ENCODE measurements at regions not wholly inside any gene's neighbourhood (a gene's known extent, or its start where the extent isn't known, plus 50 kb on each side); places are given as distances from the start of the nearest gene placed in this dataset.

DNA sequence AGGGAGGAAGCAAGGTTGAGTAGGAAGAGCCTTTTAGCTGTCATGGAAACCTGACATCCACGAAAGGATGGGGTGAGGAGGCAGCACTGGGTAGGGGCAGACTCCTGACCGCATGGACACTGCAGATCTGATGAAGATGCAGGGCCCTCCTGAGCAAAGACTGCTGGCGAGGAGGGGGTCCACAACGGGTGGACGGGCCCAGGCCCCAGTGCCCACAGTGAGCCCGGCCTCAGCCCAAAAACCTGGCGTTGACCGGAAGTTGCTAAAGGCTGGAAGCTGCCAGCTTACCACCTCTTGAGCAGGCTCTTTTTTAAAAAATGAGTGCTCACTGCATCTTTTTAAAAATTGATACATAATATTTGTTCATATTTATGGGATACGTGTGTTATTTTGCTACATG, 247.3 kb downstream of the SH3BP4 start (continued):
- no peak for TF ChIP-seq YY2 (tag by site-specific recombination; IDR thresholded peaks at IDR 0.05)
- no peak for TF ChIP-seq ZNF48 (tag by site-specific recombination; IDR thresholded peaks at IDR 0.05)
- no peak for TF ChIP-seq ZNF660 (tag by site-specific recombination; IDR thresholded peaks at IDR 0.05)
- no peak for TF ChIP-seq ZNF518A (tag by site-specific recombination; conservative IDR thresholded peaks at IDR 0.05; ENCODE audit: low read depth)
- no peak for TF ChIP-seq ZBTB48 (tag by site-specific recombination; IDR thresholded peaks at IDR 0.05)
- no peak for TF ChIP-seq ZBTB7A (tag by site-specific recombination; IDR thresholded peaks at IDR 0.05; ENCODE audit: low read depth)
- no peak for TF ChIP-seq TCF7L2 (IDR thresholded peaks at IDR 0.05; ENCODE audit: borderline replicate concordance, low read depth, low read length)
- no peak for TF ChIP-seq ZNF610 (tag by site-specific recombination; IDR thresholded peaks at IDR 0.05; ENCODE audit: borderline replicate concordance)
- TF ChIP-seq ZSCAN23 (tag by site-specific recombination; IDR thresholded peaks at IDR 0.05), result no peak
- no peak for TF ChIP-seq KLF7 (tag by site-specific recombination; IDR thresholded peaks at IDR 0.05; ENCODE audit: borderline replicate concordance)

GRCh38 chr2:235200216-235200615, 248.4 kb downstream of the SH3BP4 start:
- Histone ChIP-seq H3K4me1 (ENCODE audit: control insufficient read depth, insufficient read depth, low read length) (no peaks in the 10 kb centered on the region), H3K9me3 (ENCODE audit: control insufficient read depth, insufficient read depth, low read depth, low read length) (no peaks in the 10 kb centered on the region), H3K4me3 (ENCODE audit: low read depth, low read length) (no peak overlapping the region), H3K36me3 (ENCODE audit: control insufficient read depth in 2 of 2, insufficient read depth in 1 of 2, low read length in 2 of 2) (no peaks in the 10 kb centered on the region), H3K27ac (ENCODE audit: extremely low read depth, low read depth, low read length) (no peak overlapping the region)
- CTCF ChIA-PET, result no interaction called here
- TF ChIP-seq, protein P1, sequence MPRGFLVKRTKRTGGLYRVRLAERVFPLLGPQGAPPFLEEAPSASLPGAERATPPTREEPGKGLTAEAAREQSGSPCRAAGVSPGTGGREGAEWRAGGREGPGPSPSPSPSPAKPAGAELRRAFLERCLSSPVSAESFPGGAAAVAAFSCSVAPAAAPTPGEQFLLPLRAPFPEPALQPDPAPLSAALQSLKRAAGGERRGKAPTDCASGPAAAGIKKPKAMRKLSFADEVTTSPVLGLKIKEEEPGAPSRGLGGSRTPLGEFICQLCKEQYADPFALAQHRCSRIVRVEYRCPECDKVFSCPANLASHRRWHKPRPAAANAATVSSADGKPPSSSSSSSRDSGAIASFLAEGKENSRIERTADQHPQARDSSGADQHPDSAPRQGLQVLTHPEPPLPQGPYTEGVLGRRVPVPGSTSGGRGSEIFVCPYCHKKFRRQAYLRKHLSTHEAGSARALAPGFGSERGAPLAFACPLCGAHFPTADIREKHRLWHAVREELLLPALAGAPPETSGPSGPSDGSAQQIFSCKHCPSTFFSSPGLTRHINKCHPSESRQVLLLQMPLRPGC (tag by site-specific recombination; IDR thresholded peaks at IDR 0.05), result no peak
- no peak for TF ChIP-seq ZSCAN5A (tag by site-specific recombination; IDR thresholded peaks at IDR 0.05)
- POLR2A ChIA-PET, result no interaction called here

- Histone ChIP-seq H3K36me3 (ENCODE audit: control insufficient read depth in 2 of 2, insufficient read depth in 1 of 2, low read length in 2 of 2) (no peaks in the 10 kb centered on the region), H3K9me3 (ENCODE audit: control insufficient read depth, insufficient read depth, low read depth, low read length) (no peaks in the 10 kb centered on the region), H3K4me1 (ENCODE audit: control insufficient read depth, insufficient read depth, low read length) (no peaks in the 10 kb centered on the region), H3K27ac (ENCODE audit: extremely low read depth, low read depth, low read length) (no peak overlapping the region), H3K4me3 (ENCODE audit: low read depth, low read length) (no peak overlapping the region)
- POLR2A ChIA-PET, result no interaction called here
- CTCF ChIA-PET, result interaction anchor here (0.7 to 0.9 kb wide), 3 partner anchors 29 to 1289 kb away, joined by 3 read pairs; no protein-coding TSS in a partner anchor
- TF ChIP-seq, protein P2, sequence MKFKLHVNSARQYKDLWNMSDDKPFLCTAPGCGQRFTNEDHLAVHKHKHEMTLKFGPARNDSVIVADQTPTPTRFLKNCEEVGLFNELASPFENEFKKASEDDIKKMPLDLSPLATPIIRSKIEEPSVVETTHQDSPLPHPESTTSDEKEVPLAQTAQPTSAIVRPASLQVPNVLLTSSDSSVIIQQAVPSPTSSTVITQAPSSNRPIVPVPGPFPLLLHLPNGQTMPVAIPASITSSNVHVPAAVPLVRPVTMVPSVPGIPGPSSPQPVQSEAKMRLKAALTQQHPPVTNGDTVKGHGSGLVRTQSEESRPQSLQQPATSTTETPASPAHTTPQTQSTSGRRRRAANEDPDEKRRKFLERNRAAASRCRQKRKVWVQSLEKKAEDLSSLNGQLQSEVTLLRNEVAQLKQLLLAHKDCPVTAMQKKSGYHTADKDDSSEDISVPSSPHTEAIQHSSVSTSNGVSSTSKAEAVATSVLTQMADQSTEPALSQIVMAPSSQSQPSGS (tag by site-specific recombination; IDR thresholded peaks at IDR 0.05; ENCODE audit: low read depth), result no peak
- TF ChIP-seq ZNF701 (tag by site-specific recombination; IDR thresholded peaks at IDR 0.05), result no peak
- TF ChIP-seq, protein P3, sequence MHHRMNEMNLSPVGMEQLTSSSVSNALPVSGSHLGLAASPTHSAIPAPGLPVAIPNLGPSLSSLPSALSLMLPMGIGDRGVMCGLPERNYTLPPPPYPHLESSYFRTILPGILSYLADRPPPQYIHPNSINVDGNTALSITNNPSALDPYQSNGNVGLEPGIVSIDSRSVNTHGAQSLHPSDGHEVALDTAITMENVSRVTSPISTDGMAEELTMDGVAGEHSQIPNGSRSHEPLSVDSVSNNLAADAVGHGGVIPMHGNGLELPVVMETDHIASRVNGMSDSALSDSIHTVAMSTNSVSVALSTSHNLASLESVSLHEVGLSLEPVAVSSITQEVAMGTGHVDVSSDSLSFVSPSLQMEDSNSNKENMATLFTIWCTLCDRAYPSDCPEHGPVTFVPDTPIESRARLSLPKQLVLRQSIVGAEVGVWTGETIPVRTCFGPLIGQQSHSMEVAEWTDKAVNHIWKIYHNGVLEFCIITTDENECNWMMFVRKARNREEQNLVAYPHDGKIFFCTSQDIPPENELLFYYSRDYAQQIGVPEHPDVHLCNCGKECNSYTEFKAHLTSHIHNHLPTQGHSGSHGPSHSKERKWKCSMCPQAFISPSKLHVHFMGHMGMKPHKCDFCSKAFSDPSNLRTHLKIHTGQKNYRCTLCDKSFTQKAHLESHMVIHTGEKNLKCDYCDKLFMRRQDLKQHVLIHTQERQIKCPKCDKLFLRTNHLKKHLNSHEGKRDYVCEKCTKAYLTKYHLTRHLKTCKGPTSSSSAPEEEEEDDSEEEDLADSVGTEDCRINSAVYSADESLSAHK (tag by site-specific recombination; IDR thresholded peaks at IDR 0.05), result no peak
- TF ChIP-seq, protein P4, sequence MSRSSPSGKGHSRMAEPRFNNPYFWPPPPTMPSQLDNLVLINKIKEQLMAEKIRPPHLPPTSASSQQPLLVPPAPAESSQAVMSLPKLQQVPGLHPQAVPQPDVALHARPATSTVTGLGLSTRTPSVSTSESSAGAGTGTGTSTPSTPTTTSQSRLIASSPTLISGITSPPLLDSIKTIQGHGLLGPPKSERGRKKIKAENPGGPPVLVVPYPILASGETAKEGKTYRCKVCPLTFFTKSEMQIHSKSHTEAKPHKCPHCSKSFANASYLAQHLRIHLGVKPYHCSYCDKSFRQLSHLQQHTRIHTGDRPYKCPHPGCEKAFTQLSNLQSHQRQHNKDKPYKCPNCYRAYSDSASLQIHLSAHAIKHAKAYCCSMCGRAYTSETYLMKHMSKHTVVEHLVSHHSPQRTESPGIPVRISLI (tag by site-specific recombination; IDR thresholded peaks at IDR 0.05), result no peak
- TF ChIP-seq, protein P5, sequence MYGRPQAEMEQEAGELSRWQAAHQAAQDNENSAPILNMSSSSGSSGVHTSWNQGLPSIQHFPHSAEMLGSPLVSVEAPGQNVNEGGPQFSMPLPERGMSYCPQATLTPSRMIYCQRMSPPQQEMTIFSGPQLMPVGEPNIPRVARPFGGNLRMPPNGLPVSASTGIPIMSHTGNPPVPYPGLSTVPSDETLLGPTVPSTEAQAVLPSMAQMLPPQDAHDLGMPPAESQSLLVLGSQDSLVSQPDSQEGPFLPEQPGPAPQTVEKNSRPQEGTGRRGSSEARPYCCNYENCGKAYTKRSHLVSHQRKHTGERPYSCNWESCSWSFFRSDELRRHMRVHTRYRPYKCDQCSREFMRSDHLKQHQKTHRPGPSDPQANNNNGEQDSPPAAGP (tag by site-specific recombination; IDR thresholded peaks at IDR 0.05), result no peak
Measured at GRCh38 chr2:235201756-235202155, 249.9 kb downstream of the SH3BP4 start.

Data from HEK293 (cell line).